ENCODE measurements at regions not wholly inside any gene's neighbourhood (a gene's known extent, or its start where the extent isn't known, plus 50 kb on each side); places are given as distances from the start of the nearest gene placed in this dataset.
"Not testable (repeated sequence)": the region's sequence is repeated elsewhere in the genome, so short reads cannot be mapped to it uniquely, and the experiment has no call there.

GRCh38 chr4:72666910-72667309 is 97.9 kb upstream of the ADAMTS3 start:
- no peak for DNase-seq

- DNase-seq, result no peak
These were observed 96.3 kb upstream of the ADAMTS3 start for GRCh38 chr4:72665171-72665968.

GRCh38 chr4:72663828-72664227 is 94.8 kb upstream of the ADAMTS3 start:
- no peak for DNase-seq

- no peak for DNase-seq
These were observed 92.8 kb upstream of the ADAMTS3 start for GRCh38 chr4:72661830-72662229.

- DNase-seq, result no peak
These were observed 72.6 kb upstream of the ADAMTS3 start for GRCh38 chr4:72641611-72642010.

- DNase-seq, result not testable (repeated sequence)
These were observed 67.8 kb upstream of the ADAMTS3 start for GRCh38 chr4:72636866-72637265.

GRCh38 chr4:72635931-72636330 is 66.9 kb upstream of the ADAMTS3 start:
- not testable (repeated sequence) for DNase-seq

- DNase-seq, result not testable (repeated sequence)
These were observed 63.2 kb upstream of the ADAMTS3 start for GRCh38 chr4:72632253-72632652.

- DNase-seq, result peak; percentile 90
These were observed 62.3 kb upstream of the ADAMTS3 start for GRCh38 chr4:72631296-72631695.

- peak; percentile 47 for DNase-seq
These were observed 60.5 kb upstream of the ADAMTS3 start for GRCh38 chr4:72629540-72629939.

GRCh38 chr4:72627723-72628122 is 58.7 kb upstream of the ADAMTS3 start:
- no peak for DNase-seq

All from EL (cell line).